Neutrophil (primary cell): ENCODE measurements at regions not wholly inside any gene's neighbourhood (a gene's known extent, or its start where the extent isn't known, plus 50 kb on each side); places are given as distances from the start of the nearest gene placed in this dataset.

ENCODE experiments used
- H3K27ac ChIP-seq: fragments of 200-600 bp; sonication (generic); 2 replicates; pipeline ENCODE4 v1.5.1; 2016; ENCODE audit warnings: mild to moderate bottlenecking, moderate library complexity
- H3K27me3 ChIP-seq: fragments of 200-600 bp; sonication (generic); 2 replicates; pipeline ENCODE4 v1.6.0; 2016; ENCODE audit warnings: mild to moderate bottlenecking
- H3K36me3 ChIP-seq: fragments of 200-600 bp; sonication (generic); 2 replicates; pipeline ENCODE4 v1.5.1; 2017
- H3K4me1 ChIP-seq, 2 experiments: fragments of 200-600 bp in 1 of 2; sonication (generic) in 1 of 2; 1 replicate in 1 of 2; 2 replicates in 1 of 2; pipeline versions ENCODE4 v1.5.1 to v1.6.1; 2013 to 2016; ENCODE audit warnings: low read depth in 1 of 2, low read length in 1 of 2, mild to moderate bottlenecking in 1 of 2, moderate library complexity in 1 of 2; ENCODE audit not compliant: control insufficient read depth in 1 of 2, insufficient read depth in 1 of 2
- H3K4me3 ChIP-seq, 2 experiments: fragments of 200-600 bp in 1 of 2; sonication (generic) in 1 of 2; 1 replicate in 1 of 2; 2 replicates in 1 of 2; pipeline ENCODE4 v1.5.1; 2013 to 2016; ENCODE audit warnings: low read depth in 1 of 2, low read length in 1 of 2, mild to moderate bottlenecking in 1 of 2, moderate library complexity in 1 of 2
- H3K9me3 ChIP-seq: fragments of 200-600 bp; sonication (generic); 2 replicates; pipeline ENCODE4 v1.5.1; 2016
- CTCF ChIP-seq: fragments of 200-600 bp; sonication (generic); IDR thresholded peaks from 2 replicates; pipeline ENCODE4 v1.5.1; 2016; ENCODE audit warnings: antibody characterized with exemption

- Histone ChIP-seq H3K36me3 (no peaks in the 10 kb centered on the region), H3K9me3 (no peaks in the 10 kb centered on the region), H3K27ac (no peak overlapping the region), H3K4me1 (no peaks in the 10 kb centered on the region), H3K27me3 (no peaks in the 10 kb centered on the region), H3K4me3 (no peak overlapping the region)
- no peak for TF ChIP-seq CTCF
Measured at GRCh38 chr13:83618966-83619365, 263.3 kb downstream of the SLITRK1 start.

GRCh38 chr13:83613524-83613923 is 268.8 kb downstream of the SLITRK1 start:
- no peak for TF ChIP-seq CTCF
- no peaks in the 10 kb centered on the region for H3K27me3 ChIP-seq
- H3K4me1 ChIP-seq, result no peaks in the 10 kb centered on the region
- H3K27ac ChIP-seq, result no peak overlapping the region
- no peak overlapping the region for H3K4me3 ChIP-seq
- H3K9me3 ChIP-seq, result no peaks in the 10 kb centered on the region
- no peaks in the 10 kb centered on the region for H3K36me3 ChIP-seq

GRCh38 chr13:83601539-83601938 is 280.7 kb downstream of the SLITRK1 start:
- no peaks in the 10 kb centered on the region for H3K9me3 ChIP-seq
- no peak overlapping the region for H3K27ac ChIP-seq
- no peaks in the 10 kb centered on the region for H3K4me1 ChIP-seq
- H3K27me3 ChIP-seq, result no peaks in the 10 kb centered on the region
- no peak overlapping the region for H3K4me3 ChIP-seq
- no peaks in the 10 kb centered on the region for H3K36me3 ChIP-seq
- TF ChIP-seq CTCF, result no peak

- Histone ChIP-seq H3K4me3 (no peak overlapping the region), H3K9me3 (no peaks in the 10 kb centered on the region), H3K4me1 (no peaks in the 10 kb centered on the region), H3K27me3 (no peaks in the 10 kb centered on the region), H3K36me3 (no peaks in the 10 kb centered on the region), H3K27ac (no peak overlapping the region)
- TF ChIP-seq CTCF, result no peak
Measured at GRCh38 chr13:83592095-83592494, 290.2 kb downstream of the SLITRK1 start.

- no peak for TF ChIP-seq CTCF
- no peaks in the 10 kb centered on the region for H3K4me1 ChIP-seq
- H3K27me3 ChIP-seq, result no peaks in the 10 kb centered on the region
- no peak overlapping the region for H3K27ac ChIP-seq
- peaks cover 1% of the 10 kb centered on the region for H3K9me3 ChIP-seq
- no peaks in the 10 kb centered on the region for H3K36me3 ChIP-seq
- H3K4me3 ChIP-seq, result no peak overlapping the region
Measured at GRCh38 chr13:83589814-83590213, 292.5 kb downstream of the SLITRK1 start.

- Histone ChIP-seq H3K27ac (no peak overlapping the region), H3K9me3 (no peaks in the 10 kb centered on the region), H3K36me3 (no peaks in the 10 kb centered on the region), H3K4me1 (no peaks in the 10 kb centered on the region), H3K4me3 (no peak overlapping the region), H3K27me3 (no peaks in the 10 kb centered on the region)
- TF ChIP-seq CTCF, result no peak
Measured at GRCh38 chr13:83577183-83577582, 305.1 kb downstream of the SLITRK1 start.
